AG04449 (cell line): ENCODE measurements at regions not wholly inside any gene's neighbourhood (a gene's known extent, or its start where the extent isn't known, plus 50 kb on each side); places are given as distances from the start of the nearest gene placed in this dataset.

Experiments
- CTCF ChIA-PET: fragments of 350-600 bp; formaldehyde crosslinking; extraction: SDS; loops from one replicate; lab custom pipeline; 2021; ENCODE audit warnings: antibody characterized with exemption; lab: Yijun Ruan, JAX
- POLR2A ChIA-PET: fragments of 400-600, 350-600 bp; formaldehyde crosslinking; extraction: SDS; loops from one replicate; lab custom pipeline; 2020; ENCODE audit warnings: antibody characterized with exemption, inconsistent platforms; lab: Yijun Ruan, JAX
- DNase-seq: peaks from one replicate; pipeline ENCODE4 v3.0.0-alpha.2; 2010; ENCODE audit warnings: low read depth, low spot score
- H3K4me3 ChIP-seq: 2 replicates; pipeline ENCODE4 v1.5.1; 2011; ENCODE audit warnings: low read depth, mild to moderate bottlenecking, control low read depth, low read length
- CTCF ChIP-seq: IDR thresholded peaks from one replicate; pipeline ENCODE4 v1.5.1; 2011; ENCODE audit warnings: mild to moderate bottlenecking, moderate library complexity, low read length, control low read depth, inconsistent platforms; ENCODE audit not compliant: insufficient read depth; ENCODE audit errors: missing control alignments

- ChIA-PET POLR2A (no interaction called here), CTCF (no interaction called here)
Measured at GRCh38 chr11:80724366-80724765, 1283.5 kb upstream of the TENM4 start.

GRCh38 chr11:80722629-80723028, 1281.8 kb upstream of the TENM4 start:
- no peak for TF ChIP-seq CTCF
- CTCF ChIA-PET: no interaction called here
- H3K4me3 ChIP-seq: no peak overlapping the region
- POLR2A ChIA-PET: no interaction called here
- no peak for DNase-seq

More at GRCh38 chr11:80724366-80724765, 1283.5 kb upstream of the TENM4 start:
- TF ChIP-seq CTCF: no peak
- H3K4me3 ChIP-seq: no peak overlapping the region
- no peak for DNase-seq

DNA sequence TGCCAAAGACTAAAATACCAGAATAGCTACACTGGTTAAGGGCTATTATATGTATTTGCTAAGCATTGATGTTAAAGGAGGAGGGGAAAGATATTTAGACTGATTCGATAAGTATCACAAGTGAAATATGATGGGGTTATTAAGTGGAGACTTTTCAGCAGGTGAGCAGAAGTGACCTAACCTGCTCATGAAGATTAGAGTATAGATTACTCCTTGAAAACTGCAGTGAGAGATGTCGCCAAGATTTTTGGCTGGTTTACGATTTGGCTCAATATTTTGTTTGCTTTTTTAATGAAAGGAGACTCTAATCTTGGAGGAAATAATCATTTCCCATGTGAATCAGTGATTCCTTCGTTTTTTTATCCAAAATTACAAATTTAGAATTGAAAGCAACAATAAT, 1279.5 kb upstream of the TENM4 start:
- POLR2A ChIA-PET: no interaction called here

DNA sequence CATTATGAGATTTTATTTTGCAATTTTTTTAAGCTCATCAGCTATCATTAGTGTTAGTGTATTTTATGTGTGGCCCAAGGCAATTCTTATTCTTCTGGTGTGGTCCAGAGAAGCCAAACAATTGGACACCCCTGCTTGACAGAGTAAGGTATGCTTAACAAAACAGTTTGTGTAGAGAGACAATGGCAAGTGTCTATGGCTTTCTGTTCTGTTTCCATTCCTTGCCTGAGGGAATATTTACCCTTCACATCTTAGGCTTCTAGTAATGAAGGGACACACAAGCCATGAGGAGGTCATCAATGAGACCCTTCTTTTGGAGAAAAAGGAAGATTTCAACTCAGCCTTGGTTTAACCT, 1278.4 kb upstream of the TENM4 start:
- TF ChIP-seq CTCF: no peak
- DNase-seq: no peak
- POLR2A ChIA-PET: no interaction called here
- H3K4me3 ChIP-seq: no peak overlapping the region
- CTCF ChIA-PET: no interaction called here

More for the DNA sequence above, 1279.5 kb upstream of the TENM4 start:
- no peak for DNase-seq
- CTCF ChIA-PET: no interaction called here
- TF ChIP-seq CTCF: no peak
- H3K4me3 ChIP-seq: no peak overlapping the region

GRCh38 chr11:80718611-80719291, 1277.9 kb upstream of the TENM4 start:
- CTCF ChIA-PET: no interaction called here
- TF ChIP-seq CTCF: no peak
- H3K4me3 ChIP-seq: no peak overlapping the region
- DNase-seq: no peak
- POLR2A ChIA-PET: no interaction called here

GRCh38 chr11:80702264-80702663, 1261.4 kb upstream of the TENM4 start:
- DNase-seq: no peak
- ChIA-PET POLR2A (no interaction called here), CTCF (no interaction called here)
- no peak for TF ChIP-seq CTCF
- H3K4me3 ChIP-seq: no peak overlapping the region
